Smooth muscle cell (in vitro differentiated cells): ENCODE measurements at regions not wholly inside any gene's neighbourhood (a gene's known extent, or its start where the extent isn't known, plus 50 kb on each side); places are given as distances from the start of the nearest gene placed in this dataset.

Source experiments
- DNase-seq: peaks from one replicate; lab custom pipeline; 2025; ENCODE audit not compliant: unreplicated experiment; lab: John Stamatoyannopoulos, UW
- H2AFZ ChIP-seq: fragments of 200-600 bp; sonication (generic); 2 replicates; pipeline ENCODE4 v1.6.0; 2016; ENCODE audit warnings: antibody characterized with exemption, low read depth, mild to moderate bottlenecking
- H3F3A ChIP-seq: fragments of 200-600 bp; sonication (generic); 2 replicates; pipeline ENCODE4 v1.6.0; 2017; ENCODE audit warnings: antibody characterized with exemption, low read depth
- H3K27ac ChIP-seq: fragments of 200-600 bp; sonication (generic); 2 replicates; pipeline ENCODE4 v1.5.1; 2016; ENCODE audit warnings: low read depth, mild to moderate bottlenecking
- H3K27me3 ChIP-seq: fragments of 200-600 bp; sonication (generic); 2 replicates; pipeline ENCODE4 v1.6.1; 2016; ENCODE audit warnings: low read depth, mild to moderate bottlenecking
- H3K36me3 ChIP-seq: fragments of 200-600 bp; sonication (generic); 2 replicates; pipeline ENCODE4 v1.5.1; 2016; ENCODE audit warnings: low read depth
- H3K4me1 ChIP-seq: fragments of 200-600 bp; sonication (generic); 2 replicates; pipeline ENCODE4 v1.5.1; 2016; ENCODE audit warnings: low read depth
- H3K4me2 ChIP-seq: fragments of 200-600 bp; sonication (generic); 2 replicates; pipeline ENCODE4 v1.6.0; 2016; ENCODE audit warnings: mild to moderate bottlenecking
- H3K4me3 ChIP-seq: fragments of 200-600 bp; sonication (generic); 2 replicates; pipeline ENCODE4 v1.5.1; 2016; ENCODE audit warnings: mild to moderate bottlenecking
- H3K79me2 ChIP-seq: fragments of 200-600 bp; sonication (generic); 2 replicates; pipeline ENCODE4 v1.6.0; 2016; ENCODE audit warnings: low read depth, mild to moderate bottlenecking
- H3K9ac ChIP-seq: fragments of 200-600 bp; sonication (generic); 2 replicates; pipeline ENCODE4 v1.6.0; 2016; ENCODE audit warnings: low read depth
- H3K9me3 ChIP-seq: fragments of 200-600 bp; sonication (generic); replicated peaks from 2 replicates; pipeline ENCODE4 v1.5.1; 2016; ENCODE audit warnings: low read depth
- H4K20me1 ChIP-seq: fragments of 200-600 bp; sonication (generic); 2 replicates; pipeline ENCODE4 v1.6.0; 2016; ENCODE audit warnings: low read depth
- CTCF ChIP-seq: fragments of 200-600 bp; sonication (generic); IDR thresholded peaks from 2 replicates; pipeline ENCODE4 v1.5.1; 2017; ENCODE audit warnings: borderline replicate concordance, mild to moderate bottlenecking, antibody characterized with exemption; ENCODE audit not compliant: insufficient read depth, poor library complexity, severe bottlenecking
- WGBS: methylation state at CpG from one replicate; pipeline ENCODE4 v1.1.7; 2016; ENCODE audit warnings: low lambda C conversion rate; 5-methylcytosine and 5-hydroxymethylcytosine counted together

GRCh38 chr10:1829712-1830111 lies 92.4 kb upstream of the ADARB2 start:
- Histone ChIP-seq H3K27ac (no peak overlapping the region), H2AFZ (no peak overlapping the region), H3K9ac (no peak overlapping the region), H3K27me3 (no peaks in the 10 kb centered on the region), H3K9me3 (no peaks in the 10 kb centered on the region), H3F3A (no peaks in the 10 kb centered on the region), H3K79me2 (no peaks in the 10 kb centered on the region), H3K4me2 (no peak overlapping the region), H3K4me3 (no peak overlapping the region), H3K4me1 (no peaks in the 10 kb centered on the region), H3K36me3 (no peaks in the 10 kb centered on the region), H4K20me1 (no peaks in the 10 kb centered on the region)
- no peak for TF ChIP-seq CTCF
- no peak for DNase-seq
- WGBS: 82% methylated on average over 5 of the region's 5 CpGs

GRCh38 chr10:1824928-1825327 lies 87.6 kb upstream of the ADARB2 start:
- Histone ChIP-seq H3K4me1 (no peaks in the 10 kb centered on the region), H2AFZ (no peak overlapping the region), H3K36me3 (no peaks in the 10 kb centered on the region), H3K27ac (no peak overlapping the region), H3K27me3 (no peaks in the 10 kb centered on the region), H3K9me3 (no peaks in the 10 kb centered on the region), H3K4me3 (no peak overlapping the region), H4K20me1 (no peaks in the 10 kb centered on the region), H3K4me2 (no peak overlapping the region), H3K79me2 (no peaks in the 10 kb centered on the region), H3K9ac (no peak overlapping the region), H3F3A (no peaks in the 10 kb centered on the region)
- WGBS: 69% methylated on average over 3 of the region's 3 CpGs
- no peak for DNase-seq
- TF ChIP-seq CTCF: no peak

- Histone ChIP-seq H3K27ac (no peak overlapping the region), H3K4me1 (no peaks in the 10 kb centered on the region), H3K27me3 (no peaks in the 10 kb centered on the region), H3K9ac (no peak overlapping the region), H3K4me2 (no peak overlapping the region), H3K79me2 (no peaks in the 10 kb centered on the region), H3K9me3 (no peaks in the 10 kb centered on the region), H2AFZ (no peak overlapping the region), H3K36me3 (no peaks in the 10 kb centered on the region), H4K20me1 (no peaks in the 10 kb centered on the region), H3F3A (no peaks in the 10 kb centered on the region), H3K4me3 (no peak overlapping the region)
- DNase-seq: no peak
- 82% methylated on average over 1 of the region's 1 CpG for WGBS
- no peak for TF ChIP-seq CTCF
Observed at GRCh38 chr10:1814556-1814955, 77.2 kb upstream of the ADARB2 start.

- TF ChIP-seq CTCF: no peak
- no peaks in the 10 kb centered on the region for H3F3A ChIP-seq
- no peaks in the 10 kb centered on the region for H3K79me2 ChIP-seq
- 90% methylated on average over 27 of the region's 27 CpGs for WGBS
- no peak overlapping the region for H3K27ac ChIP-seq
- no peaks in the 10 kb centered on the region for H3K27me3 ChIP-seq
- H3K4me3 ChIP-seq: no peak overlapping the region
- H3K9me3 ChIP-seq: no peaks in the 10 kb centered on the region
- H3K4me1 ChIP-seq: no peaks in the 10 kb centered on the region
- no peak for DNase-seq
- no peak overlapping the region for H3K4me2 ChIP-seq
- H2AFZ ChIP-seq: no peak overlapping the region
- no peaks in the 10 kb centered on the region for H4K20me1 ChIP-seq
- no peak overlapping the region for H3K9ac ChIP-seq
- no peaks in the 10 kb centered on the region for H3K36me3 ChIP-seq
Observed at GRCh38 chr10:1809139-1809741, 71.9 kb upstream of the ADARB2 start.
